Embryonic facial prominence (tissue), 1 donor: ENCODE measurements at regions not wholly inside any gene's neighbourhood (a gene's known extent, or its start where the extent isn't known, plus 50 kb on each side); places are given as distances from the start of the nearest gene placed in this dataset.
"Not testable (repeated sequence)": the region's sequence is repeated elsewhere in the genome, so short reads cannot be mapped to it uniquely, and the experiment has no call there.

ENCODE experiments used
- DNase-seq: peaks from one replicate; pipeline ENCODE4 v3.0.0-alpha.2; 2016; ENCODE audit errors: extremely low spot score

- DNase-seq, result no peak
Measured at GRCh38 chr1:164433141-164433817, 125.7 kb upstream of the PBX1 start.

- no peak for DNase-seq
Measured at GRCh38 chr1:164433818-164434170, 125.2 kb upstream of the PBX1 start.

- DNase-seq, result no peak
Measured at GRCh38 chr1:164440232-164440631, 118.8 kb upstream of the PBX1 start.

GRCh38 chr1:164443166-164443565 is 115.8 kb upstream of the PBX1 start:
- DNase-seq, result no peak

GRCh38 chr1:164443836-164444235 is 115.1 kb upstream of the PBX1 start:
- DNase-seq, result no peak

GRCh38 chr1:164446020-164446419 is 113.0 kb upstream of the PBX1 start:
- DNase-seq, result no peak

GRCh38 chr1:164452549-164452948 is 106.4 kb upstream of the PBX1 start:
- no peak for DNase-seq

- DNase-seq, result no peak
Measured at GRCh38 chr1:164456272-164456671, 102.7 kb upstream of the PBX1 start.

GRCh38 chr1:164459176-164459575 is 99.8 kb upstream of the PBX1 start:
- DNase-seq, result not testable (repeated sequence)

GRCh38 chr1:164466001-164466421 is 93.0 kb upstream of the PBX1 start:
- no peak for DNase-seq

- DNase-seq, result no peak
Measured at GRCh38 chr1:164466429-164466828, 92.6 kb upstream of the PBX1 start.

GRCh38 chr1:164470996-164471395 is 88.0 kb upstream of the PBX1 start:
- no peak for DNase-seq

GRCh38 chr1:164472841-164473240 is 86.1 kb upstream of the PBX1 start:
- no peak for DNase-seq

- no peak for DNase-seq
Measured at GRCh38 chr1:164473544-164473943, 85.4 kb upstream of the PBX1 start.

GRCh38 chr1:164475834-164476233 is 83.2 kb upstream of the PBX1 start:
- no peak for DNase-seq

- DNase-seq, result no peak
Measured at GRCh38 chr1:164477343-164477742, 81.6 kb upstream of the PBX1 start.

- DNase-seq, result no peak
Measured at GRCh38 chr1:164479242-164479641, 79.7 kb upstream of the PBX1 start.

GRCh38 chr1:164480285-164480907 is 78.6 kb upstream of the PBX1 start:
- no peak for DNase-seq

GRCh38 chr1:164495905-164496304 is 63.1 kb upstream of the PBX1 start:
- no peak for DNase-seq

- no peak for DNase-seq
Measured at GRCh38 chr1:164498792-164499191, 60.2 kb upstream of the PBX1 start.

- no peak for DNase-seq
Measured at GRCh38 chr1:164504749-164505148, 54.2 kb upstream of the PBX1 start.
